Subcutaneous abdominal adipose tissue (tissue), 5 donors: ENCODE measurements at regions not wholly inside any gene's neighbourhood (a gene's known extent, or its start where the extent isn't known, plus 50 kb on each side); places are given as distances from the start of the nearest gene placed in this dataset.

ENCODE experiments used
- H3K27ac ChIP-seq: one replicate; pipeline ENCODE4 v1.7.0; 2013; ENCODE audit warnings: low read depth, mild to moderate bottlenecking, inconsistent platforms, low read length, moderate library complexity
- H3K27me3 ChIP-seq, 5 donors: one replicate each; pipeline ENCODE4 v1.7.0; 2013; ENCODE audit warnings: low read length in 5 of 5, inconsistent platforms in 1 of 5; ENCODE audit not compliant: control insufficient read depth in 5 of 5, insufficient read depth in 4 of 5
- H3K36me3 ChIP-seq, 5 donors: one replicate each; pipeline ENCODE4 v1.7.0; 2013; ENCODE audit warnings: low read length in 5 of 5; ENCODE audit not compliant: control insufficient read depth in 5 of 5, insufficient read depth in 5 of 5
- H3K4me1 ChIP-seq, 5 donors: one replicate each; pipeline ENCODE4 v1.7.0; 2013; ENCODE audit warnings: low read length in 5 of 5, mild to moderate bottlenecking in 3 of 5, moderate library complexity in 1 of 5; ENCODE audit not compliant: control insufficient read depth in 5 of 5, insufficient read depth in 5 of 5
- H3K4me3 ChIP-seq, 5 donors: one replicate each; pipeline ENCODE4 v1.7.0; 2013; ENCODE audit warnings: low read length in 5 of 5, low read depth in 1 of 5
- H3K9ac ChIP-seq, 5 donors: one replicate each; pipeline ENCODE4 v1.7.0; 2013; ENCODE audit warnings: low read length in 5 of 5, mild to moderate bottlenecking in 4 of 5, moderate library complexity in 3 of 5
- H3K9me3 ChIP-seq, 5 donors: one replicate each; pipeline ENCODE4 v1.7.0; 2013; ENCODE audit warnings: low read length in 5 of 5; ENCODE audit not compliant: control insufficient read depth in 5 of 5
- donor health status: healthy.
- donor health status: healthy.
- donor health status: healthy.
- donor health status: healthy.
- donor health status: healthy.

DNA sequence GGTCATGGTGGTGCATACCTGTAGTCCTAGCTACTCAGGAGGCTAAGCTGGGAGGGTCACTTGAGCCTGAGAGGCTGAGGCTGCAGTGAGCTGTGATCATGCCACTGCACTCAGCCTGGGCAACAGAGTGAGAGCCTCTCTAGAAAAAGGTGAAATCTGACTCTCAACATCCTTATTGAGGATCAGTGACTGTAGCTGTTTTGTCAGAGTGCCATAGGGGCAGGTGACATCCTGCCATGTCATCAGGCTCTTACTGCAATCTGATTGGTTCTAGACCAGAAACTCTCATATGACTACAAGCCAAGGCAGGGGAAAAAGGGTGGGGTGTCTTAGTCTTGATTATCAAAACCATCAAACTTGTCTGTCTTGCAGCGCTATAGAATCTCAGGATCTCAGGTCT lies 62.8 kb upstream of the NGF start:
- Histone ChIP-seq H3K4me3 (no peak overlapping the region), H3K27ac (no peak overlapping the region), H3K36me3 (no peaks in the 10 kb centered on the region), H3K9me3 (no peaks in the 10 kb centered on the region), H3K27me3 (no peaks in the 10 kb centered on the region), H3K9ac (no peak overlapping the region), H3K4me1 (peaks cover 0 to 5% (median 4%) of the 10 kb centered on the region in 5 donors)

DNA sequence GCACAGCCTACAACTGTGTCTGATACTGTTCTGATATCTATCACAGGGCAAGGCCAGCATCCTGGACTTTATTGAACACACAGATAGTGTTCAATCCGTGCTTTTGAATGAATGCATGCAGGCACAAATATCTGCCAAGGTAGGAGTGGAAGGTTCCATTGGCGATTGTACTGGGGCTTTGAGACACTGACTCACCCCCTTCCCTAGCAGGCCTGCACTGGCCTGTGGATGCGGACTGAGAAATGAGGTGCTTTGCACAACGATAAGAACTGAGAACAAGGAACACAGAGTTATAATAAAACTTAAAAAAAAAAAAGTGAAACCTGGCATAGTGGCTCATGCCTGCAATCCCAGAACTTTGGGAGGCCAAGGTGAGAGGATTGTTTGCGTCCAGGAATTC lies 62.4 kb upstream of the NGF start:
- H3K27ac ChIP-seq: no peak overlapping the region
- no peak overlapping the region for H3K4me3 ChIP-seq
- H3K4me1 ChIP-seq: peaks cover 0 to 5% (median 4%) of the 10 kb centered on the region in 5 donors
- H3K9ac ChIP-seq: no peak overlapping the region
- H3K27me3 ChIP-seq: no peaks in the 10 kb centered on the region
- H3K36me3 ChIP-seq: no peaks in the 10 kb centered on the region
- H3K9me3 ChIP-seq: no peaks in the 10 kb centered on the region

DNA sequence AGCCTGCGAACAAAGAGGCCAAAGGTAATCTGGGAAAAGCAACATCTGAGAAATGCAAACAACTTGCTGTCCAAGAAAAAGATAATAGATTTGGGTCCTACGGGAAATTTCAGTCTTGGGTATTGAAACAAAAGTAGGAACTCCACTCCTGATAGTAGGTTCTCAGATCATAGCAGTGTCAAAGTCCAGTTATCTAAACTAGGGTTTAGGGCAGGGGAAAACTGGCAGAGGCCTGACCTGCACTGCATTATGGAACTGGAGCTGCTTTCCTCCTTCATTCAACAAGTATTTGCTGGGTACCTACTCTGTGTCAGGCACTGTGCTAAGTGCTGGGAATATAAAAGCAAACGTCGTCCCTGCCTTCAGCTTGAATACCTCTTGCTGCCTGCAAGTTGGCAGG lies 60.7 kb upstream of the NGF start:
- H3K4me3 ChIP-seq: no peak overlapping the region
- H3K27ac ChIP-seq: no peak overlapping the region
- no peak overlapping the region for H3K9ac ChIP-seq
- no peaks in the 10 kb centered on the region for H3K36me3 ChIP-seq
- H3K9me3 ChIP-seq: no peaks in the 10 kb centered on the region
- H3K4me1 ChIP-seq: peaks cover 0 to 5% (median 4%) of the 10 kb centered on the region in 5 donors
- no peaks in the 10 kb centered on the region for H3K27me3 ChIP-seq
